HT1080 (cell line): ENCODE measurements at regions not wholly inside any gene's neighbourhood (a gene's known extent, or its start where the extent isn't known, plus 50 kb on each side); places are given as distances from the start of the nearest gene placed in this dataset.
"Not testable (repeated sequence)": the region's sequence is repeated elsewhere in the genome, so short reads cannot be mapped to it uniquely, and the experiment has no call there.

Experiments used
- DNase-seq: peaks from one replicate; pipeline ENCODE4 v3.0.0-alpha.2; 2015; ENCODE audit warnings: low read depth

GRCh38 chr3:635393-635792 is 438.8 kb downstream of the CHL1 start:
- DNase-seq = no peak

- DNase-seq = peak; percentile 28
Observed at GRCh38 chr3:643376-643775, 446.8 kb downstream of the CHL1 start.

DNA sequence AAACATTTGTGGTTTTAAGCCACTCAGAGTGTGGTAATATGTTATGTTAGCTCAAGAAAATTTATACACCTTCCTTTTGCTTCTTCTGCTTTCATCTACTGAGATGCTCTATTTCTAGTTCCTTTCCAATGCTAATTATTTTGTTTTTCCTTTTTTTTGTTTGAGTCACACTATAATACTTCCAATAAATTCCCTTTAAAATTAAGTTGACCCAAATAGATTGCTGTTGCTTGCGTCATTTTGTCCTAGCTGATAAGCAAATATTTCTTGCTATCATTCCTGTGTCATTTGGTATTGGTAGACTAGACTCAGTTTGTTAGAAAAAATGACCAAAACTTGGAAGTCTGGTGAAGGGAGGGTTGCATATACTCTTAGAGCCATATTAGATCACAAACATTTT is 437.0 kb upstream of the CNTN6 start:
- DNase-seq = no peak

DNA sequence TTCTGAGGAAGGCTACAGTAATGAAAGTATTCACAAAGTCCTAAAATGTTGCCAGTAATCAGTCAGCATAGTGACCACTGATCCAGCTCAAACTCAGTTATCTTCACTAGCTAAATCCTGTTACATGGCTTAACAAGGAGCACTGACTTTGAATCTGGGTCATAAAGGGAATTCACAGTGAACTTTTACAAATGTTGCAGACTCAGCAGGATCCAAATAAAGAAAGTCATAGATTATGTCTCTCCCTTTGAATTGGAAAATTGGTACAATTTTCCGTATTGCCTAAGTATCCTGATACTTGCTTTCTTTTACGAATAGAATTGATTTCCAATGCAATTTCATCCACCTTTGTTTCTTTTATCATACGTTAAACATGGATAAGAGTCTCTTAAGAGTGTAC is 431.5 kb upstream of the CNTN6 start:
- no peak for DNase-seq

- no peak for DNase-seq
Observed at GRCh38 chr3:674116-674515, 418.7 kb upstream of the CNTN6 start.

- no peak for DNase-seq
Observed at GRCh38 chr3:675846-676245, 417.0 kb upstream of the CNTN6 start.

- no peak for DNase-seq
Observed at GRCh38 chr3:683770-684169, 409.1 kb upstream of the CNTN6 start.

GRCh38 chr3:690770-691169 is 402.1 kb upstream of the CNTN6 start:
- no peak for DNase-seq

GRCh38 chr3:700514-700913 is 392.3 kb upstream of the CNTN6 start:
- peak; percentile 16 for DNase-seq

DNA sequence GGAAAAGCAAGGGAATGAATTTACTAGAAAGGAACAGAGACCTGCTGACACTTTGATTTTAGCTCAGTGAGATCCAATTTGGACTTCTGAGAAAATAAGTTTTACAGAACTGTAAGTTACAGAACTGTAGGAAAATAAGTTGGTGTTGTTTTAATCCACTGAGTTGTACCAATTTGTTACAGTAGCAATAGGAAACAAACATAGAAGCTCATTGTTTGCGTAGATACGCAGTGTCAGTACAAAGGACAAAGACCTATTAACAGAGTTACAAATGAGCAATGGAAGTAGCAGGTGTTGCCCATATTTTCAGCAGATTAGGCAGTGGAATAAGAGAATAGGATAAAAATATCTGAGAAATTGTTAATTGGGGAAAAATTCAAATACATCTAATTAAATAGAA is 385.8 kb upstream of the CNTN6 start:
- no peak for DNase-seq

DNA sequence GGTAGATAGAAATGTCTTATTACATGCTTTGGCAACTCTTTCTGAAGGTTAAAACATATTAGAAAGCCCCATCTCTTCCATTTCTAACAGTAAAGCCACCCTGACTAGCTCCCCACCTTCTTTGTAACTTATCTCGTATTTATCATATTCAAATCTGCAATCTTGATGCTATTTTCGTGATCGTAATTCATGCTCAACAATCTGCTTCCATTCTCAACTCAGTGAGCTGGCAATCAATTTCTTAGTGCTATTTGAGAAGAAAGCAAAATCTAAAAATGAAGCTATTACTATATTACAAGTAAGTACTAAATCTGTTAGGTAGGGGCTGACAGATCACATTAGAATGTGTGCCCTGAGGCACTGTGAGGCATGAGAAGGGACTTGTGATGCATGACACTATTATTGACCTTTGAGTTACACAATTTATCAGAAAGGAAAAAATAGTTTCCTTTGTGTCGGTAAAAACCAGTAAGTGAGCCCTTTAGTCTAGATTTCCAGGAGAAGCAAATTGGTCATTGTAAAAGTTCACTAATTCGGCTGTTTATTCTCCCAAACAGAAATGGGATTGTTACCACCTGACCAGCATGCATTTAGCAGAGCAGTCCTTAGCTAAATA is 379.7 kb upstream of the CNTN6 start:
- peak; percentile 18 for DNase-seq

DNA sequence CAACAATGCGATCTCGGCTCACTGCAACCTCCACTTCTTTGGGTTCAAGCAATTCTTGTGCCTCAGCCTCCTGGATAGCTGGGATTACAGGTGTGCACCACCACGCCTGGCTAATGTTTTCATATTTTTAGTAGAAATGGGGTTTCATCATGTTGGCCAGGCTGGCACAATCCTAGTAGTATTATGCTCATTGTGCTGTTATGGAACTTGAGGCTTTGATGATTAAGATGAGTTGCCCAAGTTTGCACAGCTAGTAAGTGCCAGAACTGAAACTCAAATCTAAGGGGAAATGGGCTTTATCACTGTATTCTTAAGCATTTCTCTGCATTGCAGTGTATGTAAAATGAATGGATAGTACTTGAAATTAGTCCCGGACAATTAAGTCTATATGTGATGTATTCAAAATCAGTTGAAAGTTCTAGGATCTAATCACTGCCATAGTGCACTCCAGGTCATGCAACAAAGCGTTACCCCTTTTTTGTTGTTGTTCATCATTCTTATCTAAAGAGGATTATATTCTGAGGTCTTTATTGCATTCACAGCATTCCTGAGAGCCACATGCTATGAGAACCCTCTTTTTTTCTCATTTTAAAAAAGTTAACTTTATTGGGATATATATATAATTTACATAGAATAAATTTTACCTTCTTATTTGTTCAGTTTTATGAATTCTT is 378.7 kb upstream of the CNTN6 start:
- no peak for DNase-seq

GRCh38 chr3:721086-721485 is 371.7 kb upstream of the CNTN6 start:
- DNase-seq = no peak

DNA sequence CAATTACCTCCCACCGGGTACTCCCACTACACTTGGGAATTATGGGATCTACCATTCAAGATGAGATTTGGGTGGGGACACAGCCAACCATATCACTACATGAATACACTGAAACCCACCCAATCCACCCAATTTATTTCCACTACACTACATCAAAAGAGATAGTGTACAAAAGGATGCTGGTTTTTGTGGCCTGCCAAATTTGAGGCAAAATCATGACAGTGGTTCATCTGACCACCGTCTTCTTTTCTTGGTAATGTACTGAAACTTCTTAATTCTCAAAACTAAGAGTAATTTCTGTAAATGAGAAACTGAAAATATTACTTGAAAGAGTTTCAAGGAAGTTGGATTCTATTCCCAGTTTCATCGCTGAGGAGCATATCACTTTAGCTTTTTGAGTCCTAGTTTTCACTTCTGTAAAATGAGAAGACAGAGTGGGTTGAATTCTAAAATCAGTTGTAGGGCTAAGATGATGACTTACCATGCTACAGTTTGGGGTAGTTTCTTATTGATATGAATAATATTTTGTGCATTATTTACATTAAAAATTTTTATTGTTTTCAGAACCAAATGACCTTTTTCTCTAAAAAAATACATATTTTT is 360.4 kb upstream of the CNTN6 start:
- DNase-seq = no peak

DNA sequence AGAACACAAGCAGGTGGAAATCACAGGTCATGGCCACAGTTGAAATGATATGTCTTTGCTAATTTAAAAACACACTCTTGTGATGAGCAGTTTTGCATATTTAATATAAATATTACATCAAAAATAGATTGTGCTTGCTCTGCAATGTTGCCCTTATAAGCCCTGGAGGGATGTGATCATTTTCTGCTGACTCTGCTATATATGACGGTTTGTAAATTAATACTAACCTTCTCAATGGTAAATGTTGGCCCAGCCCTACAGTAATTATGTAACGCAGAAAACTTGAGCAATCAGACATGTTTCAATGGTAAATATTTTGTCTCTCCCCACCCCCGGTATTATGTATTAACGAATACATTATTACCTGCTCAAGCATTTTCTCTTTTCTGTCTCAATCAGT is 359.5 kb upstream of the CNTN6 start:
- no peak for DNase-seq

GRCh38 chr3:757711-758110 is 335.1 kb upstream of the CNTN6 start:
- DNase-seq = no peak

- DNase-seq = no peak
Observed at GRCh38 chr3:759106-759505, 333.7 kb upstream of the CNTN6 start.

DNA sequence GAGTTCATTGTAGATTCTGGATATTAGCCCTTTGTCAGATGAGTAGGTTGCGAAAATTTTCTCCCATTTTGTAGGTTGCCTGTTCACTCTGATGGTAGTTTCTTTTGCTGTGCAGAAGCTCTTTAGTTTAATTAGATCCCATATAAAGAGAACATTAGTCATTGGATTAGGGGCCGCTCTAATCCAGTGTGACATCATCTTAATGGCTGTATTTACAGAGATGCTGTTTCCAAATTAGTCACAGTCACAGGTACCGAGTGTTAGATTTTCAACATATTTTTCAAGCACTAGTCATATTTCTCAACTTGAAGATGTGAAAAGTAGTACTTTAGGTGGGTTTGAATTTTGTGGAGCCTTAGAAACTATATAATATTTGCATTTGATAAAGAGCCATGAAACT is 319.4 kb upstream of the CNTN6 start:
- not testable (repeated sequence) for DNase-seq

GRCh38 chr3:775178-775880 is 317.5 kb upstream of the CNTN6 start:
- DNase-seq = peak; percentile 82

DNA sequence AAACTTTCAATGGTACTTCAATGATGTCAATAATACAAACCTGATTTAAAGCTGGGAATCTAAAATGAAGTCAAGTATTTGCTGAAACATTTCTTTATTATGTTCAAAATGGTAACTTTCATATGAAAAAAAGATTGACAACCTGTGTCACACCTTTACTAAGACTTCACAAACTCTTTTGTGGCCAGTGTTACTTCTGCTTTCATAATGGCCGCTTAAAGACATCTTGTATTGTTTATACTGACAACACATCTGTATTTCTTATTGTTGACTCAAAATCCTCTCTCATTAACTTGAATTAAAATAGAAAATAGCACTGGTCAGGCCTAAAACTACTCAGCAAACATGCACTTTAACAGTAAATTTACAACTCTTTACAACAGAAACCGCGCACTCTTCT is 312.3 kb upstream of the CNTN6 start:
- no peak for DNase-seq

GRCh38 chr3:791442-791841 is 301.4 kb upstream of the CNTN6 start:
- DNase-seq = no peak

- peak; percentile 10 for DNase-seq
Observed at GRCh38 chr3:792630-793029, 300.2 kb upstream of the CNTN6 start.

- no peak for DNase-seq
Observed at GRCh38 chr3:804211-804610, 288.6 kb upstream of the CNTN6 start.
